GM03348 (cell line): ENCODE measurements at regions not wholly inside any gene's neighbourhood (a gene's known extent, or its start where the extent isn't known, plus 50 kb on each side); places are given as distances from the start of the nearest gene placed in this dataset.

Experiments used
- DNase-seq: peaks from one replicate; pipeline ENCODE4 v3.0.0; 2012; ENCODE audit warnings: low spot score

DNA sequence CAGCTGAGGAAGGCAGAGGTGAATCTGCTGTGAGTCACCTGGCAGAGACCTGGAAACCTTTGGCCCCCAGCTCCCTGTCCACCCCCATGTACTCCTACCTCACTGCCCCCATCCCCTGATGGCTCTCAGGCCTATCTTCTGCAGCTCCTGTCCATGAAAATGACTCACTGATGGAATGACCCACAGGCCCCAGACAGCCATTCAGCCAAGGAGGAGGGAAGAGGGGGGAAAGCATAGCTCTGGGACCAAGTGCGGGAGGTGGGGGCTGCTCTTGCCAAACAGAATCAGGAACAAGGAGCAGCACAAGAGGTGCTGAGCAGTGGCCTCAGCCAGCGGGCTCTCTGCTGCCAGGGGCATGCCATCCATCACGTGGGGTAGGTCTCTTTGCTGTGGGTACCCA, 111.4 kb upstream of the C1QTNF9B start:
- peak; percentile 38 for DNase-seq

DNA sequence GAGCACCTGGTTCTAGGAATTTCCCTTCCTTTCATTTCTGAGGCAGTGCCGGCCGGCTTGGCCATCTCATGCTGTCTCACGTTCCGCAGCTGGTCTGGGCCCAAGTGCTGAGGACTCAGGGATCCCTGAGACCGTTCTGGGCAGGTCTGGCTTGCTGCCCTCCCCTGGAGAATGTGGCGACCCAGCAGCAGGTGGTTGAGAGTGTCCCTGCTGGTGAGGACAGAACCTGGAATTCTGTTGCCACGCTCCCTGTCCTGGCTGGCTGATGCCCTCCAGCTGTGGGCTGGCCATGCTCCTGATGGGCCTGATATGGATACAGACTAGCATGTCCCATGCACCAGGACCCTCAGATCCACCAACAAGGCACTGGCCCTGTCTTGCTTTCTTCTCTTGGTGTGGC, 114.0 kb upstream of the C1QTNF9B start:
- DNase-seq = no peak

DNA sequence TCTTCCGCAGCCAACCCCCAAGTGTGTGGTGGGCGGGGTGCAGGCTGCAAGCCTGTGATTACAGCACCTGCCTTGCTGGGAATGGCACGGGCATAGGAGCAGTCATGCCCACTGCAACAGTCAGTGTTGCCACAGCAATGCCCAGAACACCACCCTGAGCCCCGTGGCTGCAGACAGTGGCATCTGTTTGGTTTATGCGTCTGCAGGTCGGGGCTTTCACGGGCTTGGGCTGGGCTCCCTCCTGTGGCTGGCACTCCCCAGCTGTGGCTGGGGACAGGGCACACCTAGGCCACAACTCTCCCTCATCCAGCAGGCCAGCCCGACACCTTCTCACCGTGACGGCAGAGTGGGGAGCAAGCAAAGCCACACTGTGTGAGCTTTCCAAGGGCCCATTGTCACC, 115.3 kb upstream of the C1QTNF9B start:
- no peak for DNase-seq

DNA sequence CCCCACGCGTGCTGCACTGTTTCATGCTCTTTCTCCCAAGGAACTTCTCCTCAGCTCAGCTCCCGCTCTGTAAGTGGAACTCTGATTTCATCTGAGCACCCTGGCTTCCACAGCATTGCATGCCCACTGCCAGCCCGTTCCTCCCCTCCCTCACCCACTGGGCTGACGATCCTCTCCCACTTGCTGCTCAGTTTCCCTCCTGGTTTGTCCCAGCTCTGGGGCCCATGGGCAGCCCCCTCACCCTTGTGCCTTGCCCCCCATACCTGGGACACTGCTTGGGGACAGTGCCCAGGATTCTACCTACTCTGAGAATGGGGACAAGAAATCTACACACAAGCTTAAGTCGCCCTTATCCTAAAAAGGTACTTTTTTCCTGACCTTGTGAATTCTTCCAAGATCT, 115.9 kb upstream of the C1QTNF9B start:
- no peak for DNase-seq

DNA sequence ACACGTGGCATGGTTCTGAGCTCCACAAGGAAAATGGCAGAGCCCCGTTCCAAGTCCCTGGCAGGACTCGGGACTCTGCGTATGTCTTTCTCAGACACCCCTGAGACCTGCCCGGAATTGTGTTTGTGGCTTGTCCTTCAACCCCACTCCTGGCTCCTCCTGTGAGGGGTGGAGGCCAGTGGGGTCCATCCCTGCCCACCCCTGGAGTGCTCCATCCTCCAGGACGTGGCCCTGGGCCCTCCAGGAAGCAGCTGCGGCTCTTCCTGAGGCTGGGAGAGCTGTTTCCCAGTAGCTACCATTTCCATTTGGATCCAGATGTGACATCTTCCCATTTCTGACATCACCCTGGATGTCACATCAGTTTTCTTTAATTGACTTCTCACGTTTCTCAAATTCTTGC, 118.7 kb upstream of the C1QTNF9B start:
- DNase-seq = no peak

DNA sequence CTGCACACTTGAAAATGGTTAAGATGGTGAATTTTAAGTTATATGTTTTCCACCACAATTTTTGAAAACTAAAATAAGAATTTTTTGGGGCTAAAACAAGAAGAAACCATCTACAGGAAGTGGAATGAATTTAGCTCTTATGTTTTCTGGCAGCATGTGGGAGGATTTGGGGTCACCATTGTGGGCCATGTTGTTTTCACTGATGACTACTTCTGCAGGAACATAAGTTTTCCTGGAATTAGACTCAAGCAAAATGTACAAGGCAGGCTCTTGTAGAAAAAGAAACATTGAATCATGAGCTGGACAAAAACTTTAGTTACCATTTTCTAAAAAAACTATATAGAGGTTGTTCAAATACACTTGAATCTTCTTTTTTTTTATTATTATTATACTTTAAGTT, 125.3 kb upstream of the C1QTNF9B start:
- DNase-seq = no peak

DNA sequence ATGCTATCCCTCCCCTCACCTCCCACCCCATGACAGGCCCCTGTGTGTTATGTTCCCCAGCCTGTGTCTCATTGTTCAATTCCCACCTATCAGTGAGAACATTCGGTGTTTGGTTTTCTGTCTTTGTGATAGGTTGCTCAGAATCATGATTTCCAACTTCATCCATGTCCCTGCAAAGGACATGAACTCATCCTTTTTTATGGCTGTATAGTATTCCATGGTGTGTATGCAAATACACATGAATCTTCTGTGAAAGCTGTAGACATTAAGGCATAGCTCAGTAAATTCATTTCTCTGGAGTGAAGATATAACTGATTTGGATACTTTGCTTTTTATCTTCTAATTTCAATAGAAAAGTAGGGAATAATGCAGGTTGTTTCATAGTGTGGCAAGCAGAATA, 125.8 kb upstream of the C1QTNF9B start:
- DNase-seq = no peak

DNA sequence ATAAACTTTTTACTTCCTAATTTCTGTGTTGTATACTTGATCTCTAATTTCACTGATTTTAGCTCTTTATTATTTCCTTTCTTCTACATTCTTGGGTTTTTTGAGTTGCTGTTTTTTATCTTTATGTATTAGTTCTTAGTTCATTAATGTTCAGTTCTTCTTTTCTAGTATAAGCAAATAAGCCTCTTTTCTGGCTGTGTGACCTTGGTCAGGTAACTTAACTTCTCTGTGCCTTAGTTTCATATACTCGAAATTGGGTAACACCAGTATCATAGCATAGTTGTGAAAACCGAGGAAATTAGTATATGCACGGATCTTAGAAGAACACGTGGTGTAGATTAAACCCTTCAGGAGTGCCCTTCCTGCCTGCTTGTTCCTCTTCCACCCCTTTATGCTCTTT, 130.2 kb upstream of the C1QTNF9B start:
- no peak for DNase-seq

DNA sequence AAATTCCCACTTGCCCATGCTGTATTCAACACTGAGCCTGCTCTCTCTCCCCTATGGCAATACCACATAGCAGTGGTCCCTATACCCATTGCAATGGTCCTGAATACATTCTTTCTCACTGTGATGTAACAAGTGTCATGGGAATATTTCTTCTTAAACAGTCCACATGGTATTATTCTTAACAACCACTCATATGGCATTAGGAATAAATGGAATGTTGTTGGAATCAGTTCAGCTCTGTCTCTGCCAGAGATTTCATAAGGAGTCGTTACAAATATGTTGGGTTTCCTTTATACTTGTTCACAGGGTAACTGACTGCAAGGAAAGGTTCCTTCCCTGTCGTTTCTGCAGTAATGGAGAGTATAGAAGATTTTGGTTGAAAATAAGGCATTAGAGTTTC, 128.3 kb upstream of the SPATA13 start:
- peak; percentile 65 for DNase-seq

DNA sequence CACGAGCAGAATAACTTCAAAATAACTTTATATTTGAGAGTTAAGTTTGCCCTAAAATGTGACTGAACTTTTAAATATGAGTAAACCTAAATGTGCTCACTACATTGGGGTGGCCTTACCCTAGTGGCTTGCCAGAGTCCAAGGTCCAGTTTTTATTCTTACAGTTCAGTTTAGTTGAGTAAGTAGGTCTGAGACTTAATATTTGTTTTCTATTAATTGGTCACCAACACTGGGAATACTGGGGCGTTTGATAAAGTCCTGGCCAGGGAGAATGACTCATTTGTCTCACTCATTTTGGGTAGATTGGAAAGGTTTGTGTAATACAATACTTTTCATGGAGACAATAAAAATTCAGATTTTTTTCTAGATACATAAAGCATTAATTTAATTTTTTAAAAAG, 127.8 kb upstream of the SPATA13 start:
- DNase-seq = peak; percentile 53

DNA sequence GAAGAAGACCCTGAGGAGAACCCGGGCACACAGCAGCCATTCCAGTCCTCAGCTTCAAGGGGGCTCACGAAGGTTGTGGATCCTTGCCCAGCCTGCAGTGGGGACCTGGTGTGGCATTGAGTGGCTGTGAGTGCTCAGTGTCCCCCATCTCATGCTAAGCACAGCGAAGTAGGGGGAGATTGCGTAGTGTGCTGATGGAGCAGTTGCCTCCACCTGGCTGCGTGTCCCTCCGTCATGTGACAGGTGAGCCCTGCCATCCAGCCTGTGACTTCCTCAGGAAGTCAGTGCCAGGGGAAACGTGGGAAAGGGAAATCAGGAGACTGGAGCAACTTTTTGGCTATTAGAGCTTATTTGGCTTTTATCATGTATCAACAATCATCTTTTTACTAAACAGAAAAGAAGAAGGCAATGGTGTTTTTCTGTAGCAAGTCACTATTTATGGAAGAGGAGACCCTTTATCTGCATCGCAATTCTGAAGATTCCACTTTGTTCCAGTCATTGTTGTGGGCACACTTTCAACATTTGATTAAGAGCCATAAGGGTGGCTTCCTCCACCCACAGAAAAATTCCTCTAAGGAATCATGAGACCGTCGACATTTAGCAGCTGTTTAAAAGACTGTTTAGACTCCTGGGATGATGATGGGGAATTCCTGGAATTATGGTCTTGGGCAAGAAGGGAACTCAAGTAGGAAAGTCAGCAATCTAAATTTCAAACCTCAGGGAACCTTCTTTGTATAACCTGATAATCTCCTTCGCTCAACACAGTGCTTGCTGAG, 126.8 kb upstream of the SPATA13 start:
- DNase-seq = peak; percentile 84

DNA sequence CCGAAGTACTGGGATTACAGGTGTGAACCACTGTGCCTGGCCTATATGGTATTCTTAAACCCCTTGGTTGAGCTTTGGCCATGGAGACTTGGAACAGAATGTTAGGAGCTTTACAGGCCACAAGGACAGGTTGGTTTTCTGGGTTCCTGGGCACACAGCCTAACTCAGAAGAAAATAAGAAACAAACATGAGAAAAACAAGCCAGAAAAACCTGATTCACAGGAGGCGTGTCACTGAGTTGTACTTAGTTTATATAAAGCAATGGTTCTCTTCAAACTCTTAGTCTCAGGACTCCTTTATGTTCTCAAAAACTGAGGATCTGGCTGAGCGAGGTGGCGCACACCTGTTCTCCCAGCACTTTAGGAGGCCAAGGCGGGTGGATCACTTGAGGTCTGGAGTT, 125.1 kb upstream of the SPATA13 start:
- no peak for DNase-seq

DNA sequence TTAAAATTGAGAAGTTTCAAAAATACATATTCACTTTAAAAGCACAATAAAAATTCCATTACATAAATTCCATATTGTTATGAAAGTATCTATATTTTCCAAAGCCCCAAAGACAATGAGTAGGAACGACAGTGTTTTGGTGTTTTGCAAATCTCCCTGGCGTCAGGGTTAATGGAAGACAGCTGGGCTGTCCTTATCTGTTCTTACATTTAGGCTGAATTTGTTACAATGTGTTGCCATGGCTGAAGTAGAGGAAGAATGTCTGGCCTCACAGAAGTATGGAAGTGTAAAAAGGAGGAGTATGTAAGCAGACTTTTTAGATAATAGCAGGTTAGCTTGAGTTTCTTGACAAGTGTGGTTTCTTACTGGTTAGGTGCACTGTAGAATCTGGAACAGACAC, 124.4 kb upstream of the SPATA13 start:
- DNase-seq = peak; percentile 47

DNA sequence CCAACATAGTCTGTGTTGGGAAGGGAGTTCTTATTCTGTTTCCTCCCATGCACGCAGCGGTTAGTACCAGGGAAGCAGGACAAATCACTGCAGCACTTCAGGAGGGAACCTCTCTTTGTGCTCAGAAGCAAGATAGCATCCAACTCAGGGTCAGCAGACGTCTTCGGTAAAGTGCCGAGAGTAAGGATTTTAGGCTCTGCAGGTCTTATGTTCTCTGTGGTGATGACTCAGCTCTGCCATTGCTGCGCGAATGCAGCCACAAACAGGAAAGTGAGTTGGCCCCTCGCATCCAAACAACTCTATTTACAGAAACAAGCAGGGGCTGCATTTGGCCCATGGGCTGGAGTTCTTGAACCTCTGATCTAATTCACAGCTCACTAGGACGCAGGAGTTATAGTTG, 122.1 kb upstream of the SPATA13 start:
- DNase-seq = no peak

DNA sequence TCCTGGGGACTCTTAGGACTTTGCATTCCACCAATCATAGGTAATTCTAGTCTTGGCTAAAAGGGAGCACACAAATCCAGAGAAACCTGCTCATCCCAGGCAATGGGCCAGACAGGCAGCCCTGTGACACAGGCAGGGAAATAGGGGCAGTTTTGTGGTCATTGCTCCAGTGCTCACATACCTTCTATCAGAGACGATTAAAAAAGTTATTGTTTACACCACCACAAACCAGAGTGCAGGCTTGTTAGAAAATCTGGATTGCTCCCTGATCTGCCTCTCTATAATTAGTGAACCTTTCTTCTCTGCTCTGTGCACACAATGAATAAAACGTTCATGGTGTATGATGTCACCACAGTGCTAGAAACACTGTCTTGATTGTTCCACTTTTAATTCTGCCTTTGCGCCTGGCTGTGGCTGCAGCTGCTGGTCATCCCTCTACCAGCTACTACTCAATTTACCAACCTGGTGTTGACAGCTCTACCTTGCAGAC, 121.6 kb upstream of the SPATA13 start:
- peak; percentile 59 for DNase-seq

DNA sequence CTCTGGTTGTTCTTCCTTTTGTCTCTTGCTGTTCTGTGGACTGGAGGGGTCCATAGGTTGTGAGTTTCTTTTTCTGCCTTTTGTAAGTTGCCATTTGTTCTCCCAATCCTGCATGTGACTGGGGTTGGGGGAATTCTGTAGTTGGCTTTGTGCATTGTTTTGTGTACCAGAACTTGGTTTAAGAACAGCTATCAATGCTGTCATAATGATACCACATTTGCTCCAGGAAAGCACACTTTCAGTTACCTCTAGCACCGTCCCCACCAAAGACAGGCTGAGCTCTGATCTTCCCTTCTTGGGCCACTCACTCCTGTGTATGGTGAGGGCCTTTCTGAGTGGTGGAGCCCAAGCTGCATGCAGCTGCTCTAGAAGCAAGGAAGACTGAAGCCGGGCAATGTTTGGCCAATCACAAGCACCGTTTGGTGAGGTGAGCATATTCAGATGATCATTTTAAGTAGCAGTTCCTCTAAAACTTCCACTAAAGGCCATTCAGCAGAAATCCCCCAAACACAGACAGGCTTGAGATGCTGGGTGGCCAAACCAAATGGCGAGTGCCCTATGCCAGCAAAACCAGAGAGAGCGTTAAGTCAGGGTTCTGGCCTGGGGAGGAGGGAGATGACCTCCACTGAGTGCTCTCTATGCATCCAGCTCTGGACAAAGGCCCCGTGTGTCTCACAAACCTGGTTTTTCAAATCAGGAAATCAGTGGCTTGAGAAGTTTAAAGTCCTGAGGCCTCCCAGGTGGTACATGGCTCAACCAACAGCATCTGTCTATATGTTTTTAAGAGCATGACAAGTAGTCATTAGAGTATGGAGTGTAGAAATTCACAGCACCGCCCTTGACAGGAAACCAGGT, 120.7 kb upstream of the SPATA13 start:
- DNase-seq = no peak

DNA sequence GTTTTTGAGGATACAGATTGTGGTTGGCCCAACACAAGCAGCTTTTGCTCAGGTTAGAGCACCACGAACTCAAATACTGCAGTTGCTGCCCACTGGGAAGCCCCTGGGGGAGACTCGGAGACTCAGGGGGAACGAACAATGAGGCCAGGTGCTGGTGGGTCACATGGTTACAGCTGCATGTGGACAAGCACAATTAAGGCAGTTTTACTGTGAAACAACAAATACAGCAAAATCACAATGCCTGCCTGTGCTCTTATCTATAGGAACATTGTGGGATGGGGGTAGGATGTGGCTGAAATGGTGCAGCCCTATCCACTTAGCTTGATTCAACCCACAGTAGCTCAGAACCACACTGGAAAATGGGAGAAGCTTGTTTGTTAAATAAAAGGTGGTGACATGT, 119.7 kb upstream of the SPATA13 start:
- DNase-seq = no peak

DNA sequence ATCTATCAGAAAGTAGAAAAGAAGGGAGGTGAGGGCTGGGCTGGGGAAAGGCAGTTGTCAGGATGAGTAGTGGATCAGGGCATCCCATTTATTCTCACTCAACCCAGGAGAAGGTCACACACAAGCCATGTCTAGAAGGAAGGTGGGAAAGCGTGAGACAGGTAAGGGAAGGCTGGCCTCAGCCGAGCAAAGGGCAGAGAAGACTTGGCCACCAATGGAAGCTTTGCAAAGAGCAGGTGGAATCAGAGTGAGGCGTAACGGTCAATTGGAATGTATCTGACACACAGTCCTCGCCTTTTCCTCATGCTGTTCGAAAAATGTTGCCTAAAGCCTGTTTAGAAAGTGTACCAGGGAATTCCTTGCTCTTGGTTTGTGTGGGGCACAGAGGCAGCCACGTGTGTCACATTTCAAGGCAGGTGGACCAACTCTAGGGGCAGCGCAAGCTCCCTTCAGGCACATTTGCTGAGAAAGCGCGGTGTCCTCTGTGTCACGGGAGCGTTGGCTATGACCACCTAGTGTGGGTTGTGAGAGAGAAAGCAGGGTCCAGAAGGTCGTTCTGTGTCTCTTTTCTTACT, 118.8 kb upstream of the SPATA13 start:
- DNase-seq = no peak

DNA sequence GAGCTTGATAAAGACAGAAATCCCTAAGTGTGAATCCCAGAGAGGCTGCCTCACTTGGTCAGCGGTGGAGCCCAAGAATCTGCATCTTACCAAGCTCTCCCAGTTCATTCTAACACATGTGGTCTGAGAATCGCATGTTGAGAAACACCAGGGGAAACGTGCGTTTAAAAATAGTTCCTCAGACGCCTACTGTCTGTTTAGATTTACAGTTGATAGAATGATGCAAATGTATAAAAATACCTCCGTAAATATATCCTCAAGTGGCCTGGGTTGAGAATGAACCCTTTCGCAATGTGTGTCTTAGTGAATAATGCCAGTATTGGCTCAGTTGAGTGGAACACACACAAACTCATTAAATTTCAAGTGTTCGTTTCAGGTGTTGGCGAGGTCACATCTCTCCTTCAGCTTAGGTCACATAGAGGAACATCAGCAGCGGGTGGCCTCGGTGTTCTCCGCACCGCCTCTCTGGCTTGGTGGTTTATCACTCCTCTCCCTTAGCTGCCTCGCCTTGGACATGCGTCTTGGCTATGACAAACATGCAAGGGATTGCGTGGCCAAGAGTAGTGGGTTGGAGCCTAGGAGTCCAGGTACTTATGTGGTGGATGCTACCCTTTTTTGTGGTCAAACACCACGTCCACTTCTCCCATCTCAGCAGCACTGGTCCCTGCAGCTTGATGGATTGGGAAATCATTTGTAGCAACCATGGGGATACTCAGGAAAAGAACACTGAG, 117.6 kb upstream of the SPATA13 start:
- no peak for DNase-seq

DNA sequence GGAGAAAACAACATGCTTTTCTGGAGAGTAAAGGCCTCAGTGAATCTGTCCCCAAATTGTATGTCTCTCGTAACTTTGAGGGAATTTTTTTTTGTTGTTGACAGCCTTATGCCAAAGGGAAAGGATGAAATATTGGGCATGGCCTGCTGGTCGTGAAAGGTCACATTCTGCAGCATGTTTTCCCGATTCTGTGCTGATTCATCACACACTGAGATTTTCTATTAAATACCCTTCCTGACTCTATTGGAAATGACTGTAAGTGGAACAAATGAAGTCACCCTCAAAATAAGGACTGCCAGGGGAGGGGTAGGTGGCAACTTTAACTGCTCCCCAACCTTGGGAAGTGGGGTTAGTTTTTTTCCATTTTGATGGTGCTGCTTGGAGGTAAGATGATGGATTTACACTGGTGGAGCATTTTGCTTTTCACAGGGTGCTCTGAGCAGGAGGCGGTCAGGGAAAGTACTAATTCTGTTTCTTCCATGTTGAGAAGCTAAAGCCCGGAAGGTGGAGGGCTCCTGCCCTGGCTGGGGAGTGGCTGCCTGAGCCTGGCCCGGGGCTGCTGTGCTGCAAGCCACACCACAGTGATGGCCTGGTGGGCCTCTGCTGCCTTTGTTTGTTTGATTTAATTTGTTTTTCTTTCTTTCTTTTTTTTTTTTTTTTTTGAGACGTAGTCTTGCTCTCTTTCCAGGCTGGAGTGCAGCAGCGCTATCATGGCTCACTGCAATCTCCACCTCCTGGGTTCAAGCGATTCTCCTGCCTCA, 116.8 kb upstream of the SPATA13 start:
- peak; percentile 35 for DNase-seq

DNA sequence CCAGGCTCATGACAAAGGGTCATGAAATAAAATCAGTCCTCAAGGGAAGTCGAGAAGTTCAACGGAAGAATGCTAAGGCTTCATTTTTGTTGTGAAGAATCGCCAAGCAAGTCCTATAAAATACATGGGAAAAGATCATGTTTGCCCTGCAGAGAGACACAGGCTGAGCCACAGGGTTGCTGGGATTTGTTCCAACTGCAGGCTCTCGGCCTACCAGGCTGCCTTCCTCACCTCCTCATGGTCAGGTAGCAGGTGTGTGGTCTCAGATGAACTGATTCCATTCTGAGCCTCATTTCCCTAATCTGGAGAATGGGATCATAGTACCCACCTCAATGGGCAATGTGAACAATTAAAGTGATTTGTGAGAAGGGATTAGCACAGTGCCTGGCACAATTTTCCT, 114.9 kb upstream of the SPATA13 start:
- no peak for DNase-seq

DNA sequence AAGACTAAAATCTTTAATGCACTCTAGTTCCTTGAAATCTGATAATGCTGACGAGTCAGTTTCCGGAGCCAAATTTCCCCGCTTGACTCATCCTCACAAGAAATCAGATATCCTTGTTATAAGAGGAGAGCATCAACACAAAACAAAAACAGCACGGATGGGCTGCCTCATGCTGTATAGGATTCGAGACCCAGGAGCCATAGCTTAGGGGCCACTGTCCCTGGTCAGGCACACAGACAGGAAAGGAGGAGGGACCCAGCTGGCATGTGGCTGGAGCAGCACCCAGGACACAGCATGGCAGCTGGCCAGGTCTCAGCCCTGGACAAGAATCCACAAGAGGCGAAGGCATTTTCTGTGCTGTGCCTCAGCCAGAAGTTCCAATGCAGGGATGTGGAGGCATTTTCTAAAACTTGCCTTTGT, 110.2 kb upstream of the SPATA13 start:
- DNase-seq = peak; percentile 76
